Fibroblast of the aortic adventitia (primary cell): ENCODE measurements at regions not wholly inside any gene's neighbourhood (a gene's known extent, or its start where the extent isn't known, plus 50 kb on each side); places are given as distances from the start of the nearest gene placed in this dataset.

ENCODE experiments used
- DNase-seq: peaks from one replicate; pipeline ENCODE4 v3.0.0-alpha.2; 2010; ENCODE audit warnings: low read depth
- H3K4me3 ChIP-seq: 2 replicates; pipeline ENCODE4 v1.5.1; 2011; ENCODE audit warnings: low read depth, mild to moderate bottlenecking, control low read depth, low read length, moderate library complexity
- TF ChIP-seq, protein P1 (sequence below): IDR thresholded peaks from 2 replicates; pipeline ENCODE4 v1.5.1; 2011; ENCODE audit warnings: mild to moderate bottlenecking, low read length, control low read depth, inconsistent platforms; ENCODE audit not compliant: insufficient read depth

DNA sequence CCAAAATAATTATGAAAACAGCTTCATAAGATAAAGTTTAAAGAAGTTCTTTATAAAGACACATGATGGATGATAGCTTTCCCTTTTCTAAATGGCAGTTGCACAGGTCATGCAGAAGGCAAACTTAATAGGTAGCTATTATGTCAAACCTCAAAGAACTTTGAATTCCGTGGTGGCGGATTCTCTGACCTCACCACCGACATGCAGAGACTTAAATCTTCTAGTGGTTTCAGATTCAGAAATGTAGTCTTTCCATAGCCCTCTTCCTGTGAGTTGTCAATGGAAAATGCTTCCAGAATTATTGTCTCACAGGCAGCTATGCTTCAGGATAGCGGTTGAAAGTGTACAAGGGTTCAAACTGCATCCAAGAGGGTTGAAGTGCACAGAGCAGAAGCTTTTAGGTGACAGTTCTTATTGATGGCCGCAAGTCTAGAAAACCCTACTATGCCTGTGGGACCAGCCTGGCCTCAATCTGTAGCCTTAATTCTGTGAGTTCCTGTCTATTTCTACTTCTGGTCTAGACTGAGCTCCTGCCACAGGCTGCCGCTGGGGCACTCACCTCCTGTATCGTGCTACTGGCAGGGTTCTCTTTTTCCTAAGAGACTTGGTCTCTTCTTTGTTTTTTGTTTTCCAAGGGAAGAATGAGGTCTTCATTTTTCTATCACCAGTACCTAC, 117.0 kb upstream of the ERRFI1 start:
- peak; percentile 22 for DNase-seq
- TF ChIP-seq, protein P1, sequence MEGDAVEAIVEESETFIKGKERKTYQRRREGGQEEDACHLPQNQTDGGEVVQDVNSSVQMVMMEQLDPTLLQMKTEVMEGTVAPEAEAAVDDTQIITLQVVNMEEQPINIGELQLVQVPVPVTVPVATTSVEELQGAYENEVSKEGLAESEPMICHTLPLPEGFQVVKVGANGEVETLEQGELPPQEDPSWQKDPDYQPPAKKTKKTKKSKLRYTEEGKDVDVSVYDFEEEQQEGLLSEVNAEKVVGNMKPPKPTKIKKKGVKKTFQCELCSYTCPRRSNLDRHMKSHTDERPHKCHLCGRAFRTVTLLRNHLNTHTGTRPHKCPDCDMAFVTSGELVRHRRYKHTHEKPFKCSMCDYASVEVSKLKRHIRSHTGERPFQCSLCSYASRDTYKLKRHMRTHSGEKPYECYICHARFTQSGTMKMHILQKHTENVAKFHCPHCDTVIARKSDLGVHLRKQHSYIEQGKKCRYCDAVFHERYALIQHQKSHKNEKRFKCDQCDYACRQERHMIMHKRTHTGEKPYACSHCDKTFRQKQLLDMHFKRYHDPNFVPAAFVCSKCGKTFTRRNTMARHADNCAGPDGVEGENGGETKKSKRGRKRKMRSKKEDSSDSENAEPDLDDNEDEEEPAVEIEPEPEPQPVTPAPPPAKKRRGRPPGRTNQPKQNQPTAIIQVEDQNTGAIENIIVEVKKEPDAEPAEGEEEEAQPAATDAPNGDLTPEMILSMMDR: no peak
- H3K4me3 ChIP-seq: no peak overlapping the region

DNA sequence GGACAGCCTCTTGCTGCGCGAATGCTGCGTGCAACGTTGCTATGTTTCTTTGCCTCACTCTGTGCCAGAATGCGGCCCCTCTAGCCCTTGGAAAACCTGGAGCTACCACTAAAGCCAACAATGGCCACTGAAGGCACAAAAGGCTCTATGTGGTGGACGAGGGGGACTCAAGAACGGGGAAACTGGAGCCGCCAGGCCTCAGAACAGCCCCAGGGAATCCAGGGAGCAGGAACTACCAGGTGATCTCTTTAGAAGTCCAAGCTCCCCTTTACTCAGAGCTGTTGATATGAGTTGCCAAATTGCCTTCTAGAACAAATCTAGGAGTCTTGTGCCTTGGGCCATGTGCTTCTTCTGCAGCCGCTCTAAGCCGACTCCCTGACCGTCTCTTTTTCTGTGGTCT, 113.8 kb upstream of the ERRFI1 start:
- no peak overlapping the region for H3K4me3 ChIP-seq
- DNase-seq: no peak
- TF ChIP-seq, protein P1: no peak

DNA sequence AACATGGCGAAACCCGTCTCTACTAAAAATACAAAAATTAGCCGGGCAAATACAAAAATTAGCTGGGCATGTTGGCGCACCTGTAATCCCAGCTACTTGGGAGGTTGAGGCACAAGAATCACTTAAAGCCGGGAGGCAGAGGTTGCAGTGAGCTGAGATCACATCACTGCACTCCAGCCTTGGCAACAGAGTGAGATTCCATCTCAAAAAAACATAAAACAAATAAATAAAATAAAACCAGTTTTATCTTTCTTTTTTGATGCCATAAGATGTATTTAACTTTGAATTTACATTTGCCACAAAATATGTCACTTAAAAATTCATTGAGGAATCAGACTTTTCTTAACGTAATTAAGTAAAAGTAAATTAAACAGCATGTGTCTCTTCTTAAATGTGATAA, 113.3 kb upstream of the ERRFI1 start:
- no peak overlapping the region for H3K4me3 ChIP-seq
- no peak for DNase-seq
- TF ChIP-seq, protein P1: no peak

DNA sequence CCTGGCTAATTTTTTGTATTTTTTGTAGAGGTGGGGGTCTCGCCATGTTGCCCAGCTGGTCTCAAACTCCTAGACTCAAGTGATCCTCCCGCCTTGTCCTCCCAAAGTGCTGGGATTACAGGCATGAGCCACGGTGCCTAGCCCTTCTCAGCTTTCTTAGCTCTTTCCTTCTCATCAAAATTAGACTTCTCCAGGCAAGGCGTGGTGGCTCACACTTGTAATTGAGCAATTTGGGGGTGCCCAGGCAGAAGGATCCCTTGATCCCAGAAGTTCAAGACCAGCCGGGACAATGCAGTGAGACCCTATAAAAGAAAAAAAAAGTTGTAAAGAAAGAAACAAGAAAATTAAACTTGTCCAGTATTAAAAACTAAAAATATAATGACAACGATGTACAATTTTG, 112.6 kb upstream of the ERRFI1 start:
- TF ChIP-seq, protein P1: no peak
- no peak for DNase-seq
- H3K4me3 ChIP-seq: no peak overlapping the region

DNA sequence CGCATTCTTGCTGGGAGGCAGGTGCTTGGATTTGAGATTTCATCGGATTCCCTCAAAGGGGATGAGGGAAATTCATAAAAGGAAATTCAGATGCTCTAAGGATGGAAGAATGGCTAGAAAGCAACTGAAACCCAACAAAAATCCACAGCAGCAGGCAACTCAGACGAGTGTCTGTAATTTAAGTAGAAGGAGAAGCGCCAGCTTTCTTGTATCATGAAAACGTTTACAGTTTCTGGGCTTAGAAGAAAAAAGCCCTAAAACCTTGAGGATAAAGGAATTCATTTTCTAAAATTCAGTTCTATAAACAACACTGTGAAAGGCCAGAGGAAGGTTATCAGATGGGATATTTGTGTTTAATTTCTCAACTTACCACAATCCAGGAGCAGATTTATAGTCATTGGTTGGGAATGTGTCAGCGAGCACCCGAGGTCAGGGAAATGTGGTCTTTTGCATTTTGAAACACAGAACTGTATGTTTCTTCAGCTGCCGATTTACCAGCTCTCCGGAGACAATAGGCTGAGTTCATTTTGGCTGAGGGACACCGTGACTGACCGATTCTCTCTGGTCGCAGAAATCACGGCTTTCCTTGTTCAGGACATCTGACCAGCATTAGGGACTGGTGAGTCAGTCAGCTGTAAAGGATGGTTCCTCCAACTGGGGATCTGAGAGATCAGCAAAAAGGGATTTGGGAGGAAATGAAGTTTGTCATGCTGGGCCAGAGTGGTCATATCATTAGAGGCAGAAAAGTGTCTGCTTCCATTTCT, 111.6 kb upstream of the ERRFI1 start:
- TF ChIP-seq, protein P1: no peak
- peak; percentile 97 for DNase-seq
- no peak overlapping the region for H3K4me3 ChIP-seq

DNA sequence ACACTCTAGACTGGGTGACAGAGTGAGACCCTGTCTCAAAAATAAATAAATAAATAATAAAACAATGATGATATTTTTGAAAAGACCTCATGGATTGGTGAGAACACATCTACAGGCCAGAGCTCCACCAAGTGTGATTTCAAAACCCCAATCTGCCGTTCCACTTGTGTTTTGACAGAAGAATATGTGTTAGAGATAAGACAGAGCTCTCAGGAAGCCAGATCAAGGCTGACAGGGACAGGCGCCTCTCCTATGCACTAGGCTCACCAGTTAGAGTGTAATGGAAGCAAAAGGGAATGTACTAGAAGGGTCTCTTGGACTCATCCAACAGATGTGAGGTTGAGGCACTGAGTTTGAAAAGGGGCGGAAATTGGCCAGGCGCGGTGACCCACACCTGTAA, 110.7 kb upstream of the ERRFI1 start:
- H3K4me3 ChIP-seq: no peak overlapping the region
- no peak for DNase-seq
- TF ChIP-seq, protein P1: no peak

DNA sequence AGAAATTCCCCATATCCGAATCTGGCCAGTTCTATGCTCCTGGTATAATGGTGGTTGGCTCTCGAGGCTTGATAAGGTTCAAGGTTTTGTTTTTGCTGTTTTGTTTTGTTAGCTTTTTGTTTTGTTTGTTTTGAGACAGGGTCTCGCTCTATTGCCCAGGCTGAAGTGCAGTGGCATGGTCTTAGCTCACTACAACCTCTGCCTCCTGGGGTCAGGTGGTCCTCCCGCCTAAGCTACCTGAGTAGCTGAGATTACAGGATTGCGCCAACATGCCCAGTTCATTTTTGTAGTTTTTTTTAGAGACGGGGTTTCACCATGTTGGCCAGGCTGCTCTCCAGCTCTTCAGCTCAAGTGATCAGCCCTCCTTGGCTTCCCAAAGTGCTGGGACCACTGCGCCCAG, 109.1 kb upstream of the ERRFI1 start:
- no peak overlapping the region for H3K4me3 ChIP-seq
- DNase-seq: no peak
- TF ChIP-seq, protein P1: no peak
